Stimulated activated CD8-positive, alpha-beta memory T cell treated with anti-CD3 and anti-CD28 coated beads, Interleukin-15, amount 100 ng/mL, for 1 hour (primary cell): ENCODE measurements at regions not wholly inside any gene's neighbourhood (a gene's known extent, or its start where the extent isn't known, plus 50 kb on each side); places are given as distances from the start of the nearest gene placed in this dataset.

Experiments used
- DNase-seq: peaks from one replicate; pipeline ENCODE4 v3.0.0-alpha.2; 2020; ENCODE audit warnings: low read depth

DNA sequence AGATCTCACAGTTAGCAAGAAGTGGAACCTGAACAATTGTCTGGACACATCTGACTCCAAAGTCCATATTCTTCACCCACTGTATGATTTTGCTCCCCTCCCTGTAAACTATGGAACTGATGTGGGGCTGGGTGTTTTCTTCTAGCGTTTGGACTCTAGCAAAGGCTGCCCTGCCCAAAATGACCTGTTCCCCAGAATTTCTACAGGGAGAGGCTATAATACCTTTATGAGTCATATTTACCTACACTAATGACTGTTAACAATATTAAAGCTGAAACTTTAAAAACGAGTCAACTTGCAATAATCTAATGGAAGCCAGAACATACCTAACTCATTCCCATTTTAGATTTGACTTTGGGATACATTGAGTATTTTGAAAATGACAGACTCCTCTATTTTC is 531.2 kb upstream of the CFAP20DC start:
- DNase-seq = no peak

DNA sequence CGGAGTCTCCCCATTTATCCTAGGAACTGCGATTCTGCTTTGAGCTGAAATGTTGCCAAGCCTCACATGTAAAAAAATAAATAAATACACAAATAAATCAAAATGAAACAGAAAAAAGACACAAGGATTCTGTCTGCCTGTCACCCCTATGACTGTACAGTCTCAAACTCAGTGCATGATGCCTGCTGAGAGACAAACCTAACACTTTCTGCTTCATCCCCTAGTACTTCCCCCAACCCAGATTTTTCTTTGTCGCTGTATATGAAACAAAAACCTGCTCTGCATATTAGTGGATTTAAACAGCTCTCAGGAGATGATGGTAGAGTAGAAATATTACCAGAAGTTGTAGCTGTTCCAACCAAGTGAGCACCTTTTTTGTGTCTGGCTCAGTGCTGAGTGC is 530.7 kb upstream of the CFAP20DC start:
- no peak for DNase-seq

DNA sequence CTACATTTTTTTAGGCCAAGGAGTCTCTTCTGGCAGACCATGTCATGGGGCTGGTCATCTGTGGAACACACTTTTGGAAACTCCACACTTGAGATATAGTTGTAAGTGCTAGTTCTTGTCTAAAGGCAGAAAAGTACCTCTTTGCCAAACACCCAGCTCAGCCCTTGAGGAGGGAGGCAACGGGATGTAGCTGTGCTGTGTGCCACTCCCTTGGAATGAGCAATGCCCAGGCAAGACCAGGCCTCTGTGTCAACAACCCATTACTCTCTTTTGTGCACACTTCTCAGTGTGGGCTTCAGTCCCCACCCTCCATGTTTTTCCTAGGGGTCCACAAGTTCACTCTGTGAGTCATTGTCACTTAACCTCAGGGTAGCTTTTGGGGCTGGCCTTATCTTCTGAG is 528.3 kb upstream of the CFAP20DC start:
- DNase-seq = no peak

DNA sequence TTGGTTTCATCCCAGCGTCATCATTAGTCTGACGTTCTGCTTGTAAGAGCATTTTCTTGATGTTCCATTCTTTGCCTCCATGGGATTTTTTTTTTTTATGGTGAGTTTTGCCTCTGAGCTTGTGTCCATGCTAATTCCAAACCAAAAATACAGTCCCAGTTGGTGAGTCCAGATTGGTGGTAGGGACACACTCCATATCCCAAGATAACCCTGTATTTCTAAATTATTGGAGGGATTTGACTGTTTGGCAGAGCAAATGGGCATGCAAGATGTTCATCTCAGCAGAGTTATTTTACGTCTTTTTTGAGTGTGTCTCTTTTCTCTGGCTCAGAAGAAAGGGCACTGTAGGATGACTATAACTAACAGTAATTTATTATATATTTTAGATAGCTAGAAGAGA is 526.8 kb upstream of the CFAP20DC start:
- DNase-seq = no peak

DNA sequence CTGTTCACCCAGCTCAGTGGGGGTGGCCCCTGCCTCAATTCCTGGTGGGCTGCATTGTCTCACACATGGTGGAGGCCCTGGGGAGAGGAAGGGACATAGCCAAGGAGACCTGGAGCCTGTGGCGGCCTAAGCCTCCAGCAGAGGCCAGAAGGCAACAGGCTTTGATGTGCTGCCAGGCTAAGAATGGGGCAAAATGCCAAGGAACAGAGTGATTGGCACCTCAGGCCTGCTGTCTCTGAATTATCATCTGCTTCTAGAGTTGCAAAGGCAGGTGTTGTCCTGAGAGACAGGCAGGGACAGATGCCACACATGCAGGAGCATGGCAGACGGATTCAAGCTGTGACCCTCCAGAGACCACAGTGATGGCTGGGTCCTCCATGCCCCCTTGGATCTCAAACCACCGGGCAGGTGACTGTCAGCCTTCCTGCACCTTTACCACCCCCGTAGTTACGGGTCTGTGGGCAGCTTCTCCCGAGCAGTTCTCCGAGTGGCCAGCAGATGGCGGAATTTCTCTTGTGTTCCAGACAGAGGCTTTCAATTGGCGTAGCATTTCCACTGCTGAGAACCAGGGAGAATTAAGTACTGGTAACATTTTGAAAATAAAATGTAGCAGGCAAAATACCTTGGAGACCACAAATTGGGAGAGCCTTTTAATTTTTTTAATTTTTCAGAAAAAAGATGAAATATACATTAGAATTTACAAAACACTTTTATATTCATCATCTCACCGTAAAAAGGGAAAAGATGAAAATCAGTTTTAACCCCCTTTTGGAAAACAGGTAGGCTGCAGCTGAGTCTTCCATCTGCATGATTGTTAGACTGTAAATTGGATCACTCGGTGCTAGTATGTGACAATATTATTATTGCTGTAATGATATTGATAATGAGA is 525.5 kb upstream of the CFAP20DC start:
- peak; percentile 86 for DNase-seq

DNA sequence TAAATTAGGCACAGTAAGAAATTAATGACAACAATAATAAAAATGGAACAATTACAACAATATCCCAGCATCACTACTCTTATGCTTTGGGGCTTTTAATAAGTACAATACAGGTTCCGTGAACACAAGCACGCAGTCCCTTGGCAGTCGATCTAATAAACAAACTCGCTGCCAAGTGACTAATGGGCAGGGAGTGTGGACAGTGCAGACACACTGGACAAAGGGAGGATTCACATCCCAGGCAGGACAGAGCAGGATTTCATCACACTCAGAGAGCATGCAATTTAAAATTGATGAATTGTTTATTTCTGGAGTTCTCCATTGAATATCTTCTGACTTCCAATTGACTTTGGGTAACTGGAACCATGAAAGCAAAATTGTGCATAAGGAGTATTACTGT is 524.1 kb upstream of the CFAP20DC start:
- no peak for DNase-seq

DNA sequence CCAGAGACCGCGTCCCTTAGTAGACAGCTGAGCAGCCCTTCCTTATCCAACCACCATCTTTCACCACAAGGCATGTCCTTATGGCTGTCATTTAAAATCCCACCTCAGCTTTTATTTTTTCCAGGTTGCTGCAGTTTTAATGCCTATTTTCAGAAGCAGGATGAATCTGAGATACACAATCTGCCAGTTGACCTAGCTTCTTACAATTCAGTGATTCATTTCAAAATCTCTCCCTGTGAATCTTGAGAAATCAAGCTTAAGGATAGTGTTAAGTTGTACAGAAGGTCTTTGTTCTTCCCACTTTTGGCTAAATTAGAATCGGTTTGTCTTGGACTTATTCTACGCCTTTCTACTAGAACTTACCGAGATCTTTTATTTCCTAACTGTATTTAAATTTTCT is 522.3 kb upstream of the CFAP20DC start:
- DNase-seq = no peak

DNA sequence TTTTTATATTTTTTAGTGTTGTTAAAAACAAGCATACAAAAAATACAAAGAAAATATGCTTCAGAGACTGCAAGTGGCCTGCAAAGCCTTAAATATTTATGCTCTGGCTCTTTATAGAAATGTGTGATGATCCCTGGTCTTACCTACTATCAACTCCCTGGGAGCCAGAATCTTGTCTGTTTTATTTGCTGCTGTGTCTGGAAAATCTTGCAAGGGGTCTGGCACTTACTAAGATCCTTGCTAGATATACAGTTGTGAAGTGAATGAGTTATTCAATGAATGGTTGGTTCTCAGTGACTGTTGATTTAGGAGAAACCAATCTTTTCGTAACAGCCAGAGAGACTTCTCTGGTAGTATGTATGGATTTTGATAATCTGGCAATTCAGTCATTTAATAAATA is 521.0 kb upstream of the CFAP20DC start:
- no peak for DNase-seq

DNA sequence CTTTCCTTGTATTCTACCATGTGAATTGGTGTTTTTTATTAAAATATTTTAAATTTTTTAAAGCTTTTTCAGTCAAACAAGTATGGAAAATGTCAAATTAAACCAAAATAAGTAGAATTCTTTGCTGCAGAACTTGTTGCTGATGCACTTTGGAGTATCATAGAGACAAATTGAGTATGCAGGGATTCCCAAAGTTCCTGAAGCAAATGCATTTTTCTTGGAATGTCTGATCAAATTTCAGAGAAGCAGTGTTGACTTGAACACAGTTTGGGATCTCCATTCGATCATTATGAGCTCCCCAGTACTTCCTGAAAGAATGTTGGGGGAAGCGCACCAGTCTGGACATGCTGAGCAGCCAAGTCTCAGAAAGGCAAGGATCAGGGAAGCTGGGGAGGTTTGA is 517.8 kb upstream of the CFAP20DC start:
- DNase-seq = no peak

DNA sequence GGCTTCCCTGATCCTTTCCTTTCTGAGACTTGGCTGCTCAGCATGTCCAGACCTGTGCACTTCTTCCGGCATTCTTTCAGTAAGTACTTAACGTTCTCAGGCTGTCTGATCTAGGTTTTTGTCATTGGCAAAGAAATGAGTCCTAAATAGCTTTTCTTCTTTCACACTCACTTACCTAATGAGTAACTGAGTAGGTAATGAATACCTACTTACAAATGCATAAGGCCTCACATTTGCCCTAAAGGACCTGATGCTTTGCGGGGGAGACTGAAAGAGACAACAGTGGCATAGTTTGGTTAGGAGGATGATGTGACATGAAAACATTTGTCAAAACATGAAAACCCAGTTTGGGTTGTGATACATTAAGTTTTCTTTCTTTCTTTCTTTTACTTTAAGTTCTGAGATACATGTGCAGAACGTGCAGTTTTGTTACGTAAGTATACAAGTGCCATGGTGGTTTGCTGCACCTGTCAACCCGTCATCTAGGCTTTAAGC is 516.7 kb upstream of the CFAP20DC start:
- no peak for DNase-seq

DNA sequence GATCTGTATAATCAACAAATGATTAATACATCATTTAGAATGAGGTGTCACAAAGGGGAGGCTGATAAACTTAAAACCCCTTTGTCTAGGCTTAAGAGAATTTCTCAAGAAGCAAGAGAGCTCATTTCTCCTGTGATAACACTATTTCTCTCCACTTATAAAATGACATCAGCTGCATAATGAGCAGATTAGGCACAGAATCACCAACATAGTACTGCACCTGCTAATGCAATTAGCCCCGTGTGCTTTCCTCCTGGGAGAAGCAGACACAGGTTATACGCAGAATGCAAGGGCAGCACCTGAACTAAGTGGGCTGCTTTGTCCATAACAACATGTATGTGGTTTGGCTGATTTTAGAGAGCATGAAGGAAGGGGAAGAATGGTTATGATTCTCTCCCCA is 515.3 kb upstream of the CFAP20DC start:
- DNase-seq = no peak

DNA sequence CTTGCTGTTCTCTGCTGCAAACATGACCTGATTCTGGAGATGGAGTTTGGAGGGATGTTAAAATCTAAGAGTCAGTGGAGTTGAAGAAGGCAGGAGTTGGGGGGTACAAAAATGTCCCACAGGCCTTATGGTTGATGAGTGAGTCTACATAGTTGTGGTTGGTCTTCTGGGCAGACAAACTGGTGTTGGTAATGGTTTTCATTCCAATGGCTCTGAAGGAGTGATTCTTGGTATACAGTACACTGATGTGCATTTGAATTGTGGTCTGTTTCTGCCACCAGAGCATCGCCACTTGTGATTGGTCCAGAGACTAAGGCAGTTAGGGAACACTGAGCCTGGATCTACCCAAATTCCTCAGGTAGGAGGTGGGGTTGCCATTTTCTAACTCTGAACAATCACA is 514.1 kb upstream of the CFAP20DC start:
- no peak for DNase-seq

DNA sequence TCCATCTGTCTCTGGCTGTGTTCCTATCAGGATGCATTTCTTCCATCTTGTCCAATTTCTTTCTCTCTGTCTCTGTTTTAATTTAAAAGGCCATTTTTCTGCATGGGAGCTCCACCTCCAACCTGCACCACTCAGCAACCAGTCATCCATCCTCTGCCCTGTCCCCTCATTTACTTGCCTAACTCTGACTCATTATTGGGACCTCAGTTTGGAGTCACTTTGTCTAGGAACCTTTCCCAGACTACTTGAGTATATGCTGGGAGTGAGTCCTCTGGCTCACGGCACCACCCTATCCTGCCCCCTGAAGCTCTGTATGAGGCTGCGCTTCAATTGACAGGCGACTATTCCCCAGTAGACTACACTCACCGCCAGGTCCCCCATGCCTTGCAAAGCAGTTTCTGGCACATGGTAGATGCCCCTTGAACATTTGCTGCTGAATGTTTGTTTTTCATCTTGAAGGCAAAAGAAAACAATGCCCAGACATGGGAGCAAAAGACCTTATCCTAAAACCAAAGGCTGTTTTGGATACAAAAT is 513.3 kb upstream of the CFAP20DC start:
- no peak for DNase-seq

DNA sequence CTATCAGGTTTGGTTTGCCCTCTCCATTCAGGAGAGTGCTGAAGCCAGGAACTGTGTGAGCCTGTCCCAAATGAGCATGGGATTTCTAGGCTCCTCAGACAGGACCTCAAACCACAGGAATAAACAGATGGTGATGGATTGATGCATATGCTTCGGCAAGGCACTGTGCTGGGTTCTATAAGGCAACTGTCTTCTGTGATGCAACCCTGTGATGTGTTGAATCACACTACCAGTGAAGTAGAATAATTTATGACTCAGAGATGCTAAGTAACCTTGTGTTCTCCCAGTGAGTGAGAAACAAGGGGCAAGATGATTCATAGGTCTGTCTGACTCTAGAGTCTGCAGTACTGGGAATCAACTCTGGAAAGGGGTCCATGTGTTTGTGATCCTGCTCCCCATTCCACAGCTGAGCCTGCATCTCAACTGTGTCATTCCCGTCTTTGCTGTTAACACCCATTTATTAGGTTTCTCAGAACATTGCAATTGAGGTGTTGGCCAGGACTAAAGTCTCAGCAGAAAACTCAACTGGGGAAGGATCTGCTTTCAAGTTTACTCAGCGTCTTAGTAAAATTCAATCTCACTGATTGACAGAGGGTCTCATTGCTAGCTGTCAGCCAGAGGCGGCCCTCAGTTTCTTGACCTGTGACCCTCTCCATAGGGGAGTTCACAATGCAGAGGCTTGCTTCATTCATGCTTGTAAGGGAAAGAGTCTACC is 510.1 kb upstream of the CFAP20DC start:
- DNase-seq = no peak

DNA sequence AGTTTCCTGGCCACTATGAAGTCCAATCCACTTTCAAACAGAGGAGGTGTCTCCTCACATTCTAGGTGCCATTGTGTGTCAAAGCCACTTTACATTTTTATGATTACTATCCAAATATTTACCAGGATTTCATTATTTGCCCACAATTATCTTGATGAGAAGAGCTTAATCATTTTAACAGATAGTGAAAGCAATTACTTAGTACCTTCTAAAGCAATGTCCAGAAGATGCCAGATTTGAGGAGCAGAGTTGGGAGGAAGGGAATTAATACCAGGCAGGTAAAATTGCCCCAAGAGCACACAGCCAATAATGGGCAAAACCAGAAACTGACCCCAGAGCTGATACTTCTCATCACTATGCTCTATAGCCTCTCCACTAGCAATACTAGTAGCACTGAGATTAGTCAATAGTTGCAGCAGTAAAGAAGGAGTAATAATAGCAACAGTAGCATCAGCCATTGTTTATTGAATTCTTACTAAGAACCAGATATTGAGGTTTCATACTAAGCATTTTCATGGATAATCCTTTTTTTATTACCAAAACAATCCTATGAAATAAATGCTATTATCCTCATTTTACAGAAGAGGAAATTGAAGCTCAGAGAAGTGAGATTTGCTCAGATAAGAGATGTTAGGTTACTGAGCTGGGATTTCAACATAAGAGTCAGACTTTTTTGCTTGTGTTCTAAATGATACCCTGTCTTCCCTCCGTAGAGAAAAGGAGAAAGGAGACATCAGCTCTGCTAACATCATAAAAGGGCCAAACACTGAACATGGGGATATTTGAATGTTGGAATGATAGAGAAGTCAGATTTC is 509.3 kb upstream of the CFAP20DC start:
- DNase-seq = no peak

DNA sequence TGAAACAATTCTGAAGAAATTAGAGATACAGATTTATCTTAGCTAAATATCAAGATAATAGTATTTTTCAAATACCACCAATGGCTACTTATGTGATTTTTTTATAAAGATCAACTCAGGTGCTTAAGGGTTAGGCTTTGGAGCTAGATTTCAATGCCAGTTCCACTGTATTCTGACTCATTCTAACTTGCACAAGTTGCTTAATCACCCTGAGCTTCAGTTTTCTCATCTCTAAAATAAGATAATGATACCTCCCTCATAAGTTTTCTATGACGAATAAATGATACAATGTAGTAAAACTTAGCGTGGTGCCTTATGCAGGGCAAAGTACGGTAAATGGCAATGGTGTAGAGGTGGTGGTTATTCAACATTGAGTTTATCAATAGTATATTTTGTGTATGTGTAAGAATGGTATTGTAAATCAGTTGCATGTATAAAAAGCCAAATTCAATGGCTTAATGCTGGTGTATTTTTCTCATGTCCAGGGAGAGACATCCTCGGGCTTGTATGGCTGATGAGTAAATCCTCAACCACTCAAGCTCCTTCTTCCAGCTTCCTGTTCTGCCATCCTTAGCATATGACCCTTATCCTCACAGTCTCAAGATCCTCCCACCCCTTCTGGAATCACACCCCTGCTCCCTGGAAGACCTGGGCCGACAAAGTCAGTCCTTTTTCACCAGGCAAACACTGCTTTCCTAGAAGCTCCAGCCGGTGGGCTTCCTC is 505.9 kb upstream of the CFAP20DC start:
- no peak for DNase-seq

DNA sequence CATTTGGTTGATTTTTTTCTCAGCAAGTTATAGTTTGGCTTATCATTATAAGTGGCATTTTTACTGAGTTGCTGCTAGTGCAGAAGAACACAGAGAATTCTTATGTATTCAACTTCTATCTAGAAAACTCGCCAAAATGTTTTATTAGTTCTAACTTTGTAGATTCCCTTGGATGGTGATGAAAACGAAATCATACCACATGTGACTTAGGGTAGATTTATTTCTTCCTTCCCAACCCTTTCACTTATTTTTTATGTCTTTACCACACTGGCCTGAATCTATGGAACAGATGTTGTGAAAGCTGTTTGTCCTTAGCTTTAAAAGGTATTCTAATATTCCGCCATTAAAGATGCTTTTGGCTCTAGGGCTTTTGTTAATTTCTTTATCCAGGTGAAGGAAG is 503.3 kb upstream of the CFAP20DC start:
- DNase-seq = no peak

DNA sequence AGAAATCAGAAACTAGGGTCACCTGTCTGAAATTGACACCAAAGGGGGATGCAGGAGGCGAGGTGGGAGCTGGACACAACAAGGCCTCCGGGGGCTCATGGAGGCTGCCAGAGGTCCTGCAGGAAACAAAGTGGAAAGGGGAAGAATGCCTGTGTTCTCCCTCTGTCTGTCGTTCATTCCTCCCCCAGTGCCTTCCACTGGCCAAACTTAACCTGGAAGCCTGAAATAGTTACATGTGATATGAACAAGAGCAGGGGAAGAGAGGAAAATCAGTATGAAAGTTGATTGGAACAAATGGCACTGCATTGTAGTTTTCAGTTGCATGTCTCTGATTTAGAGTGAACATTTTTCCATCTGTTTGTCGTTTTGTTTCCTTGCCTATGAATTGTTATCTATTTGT is 502.0 kb upstream of the CFAP20DC start:
- no peak for DNase-seq

DNA sequence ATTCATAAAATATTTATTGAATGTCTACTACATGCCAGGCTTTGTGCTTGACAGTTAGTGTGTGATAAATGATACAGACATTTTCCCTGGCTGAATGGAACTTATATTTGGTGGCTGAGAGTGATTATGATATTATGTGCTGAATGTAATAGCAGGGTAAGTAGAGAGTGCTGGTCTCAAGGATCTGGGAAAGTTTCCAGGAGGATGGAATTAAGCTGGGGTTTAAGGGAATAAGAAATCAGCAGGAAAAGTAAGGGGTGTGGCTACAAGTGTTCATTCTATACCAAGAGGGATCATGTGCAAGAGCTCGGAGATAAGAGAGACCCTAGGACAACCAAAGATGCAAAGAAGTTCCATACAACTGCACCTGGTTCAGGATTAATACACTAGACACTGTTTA is 500.1 kb upstream of the CFAP20DC start:
- no peak for DNase-seq

DNA sequence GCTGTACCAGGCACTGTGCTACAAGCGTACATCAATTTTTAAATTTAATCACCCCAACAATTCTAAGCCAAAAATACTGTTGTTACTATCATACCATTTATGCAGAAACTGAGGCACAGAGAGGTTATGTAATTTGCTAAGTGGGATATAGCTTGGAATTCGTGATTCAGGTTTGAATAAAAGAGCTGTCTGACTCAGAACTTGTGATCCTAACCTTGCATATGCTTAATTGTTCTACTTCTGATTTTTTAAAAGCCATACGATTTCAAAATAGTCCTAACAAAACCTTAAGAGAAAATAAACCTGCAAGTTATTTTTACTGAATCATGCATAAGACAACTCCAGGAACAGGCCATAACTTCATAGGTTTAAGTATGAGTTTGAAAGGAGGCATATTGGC is 498.0 kb upstream of the CFAP20DC start:
- no peak for DNase-seq

DNA sequence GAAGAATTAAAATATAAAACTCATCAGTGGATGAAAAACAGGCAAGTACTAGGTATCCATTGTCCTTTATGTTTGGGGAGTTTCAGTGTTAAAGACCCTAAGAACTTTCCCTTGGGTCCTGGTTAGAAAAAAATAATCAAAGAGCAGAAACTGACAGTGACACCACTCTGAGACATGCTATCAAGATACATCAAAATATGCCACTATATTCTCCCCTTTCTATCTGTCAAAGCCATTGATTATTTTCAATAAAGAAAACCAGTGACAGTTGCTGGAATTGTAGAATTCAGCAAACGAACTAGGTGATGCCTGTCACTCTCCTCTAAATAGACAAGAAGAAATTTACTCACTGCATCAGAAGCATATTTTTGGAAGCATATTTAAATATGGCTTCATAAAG is 496.7 kb upstream of the CFAP20DC start:
- DNase-seq = no peak

DNA sequence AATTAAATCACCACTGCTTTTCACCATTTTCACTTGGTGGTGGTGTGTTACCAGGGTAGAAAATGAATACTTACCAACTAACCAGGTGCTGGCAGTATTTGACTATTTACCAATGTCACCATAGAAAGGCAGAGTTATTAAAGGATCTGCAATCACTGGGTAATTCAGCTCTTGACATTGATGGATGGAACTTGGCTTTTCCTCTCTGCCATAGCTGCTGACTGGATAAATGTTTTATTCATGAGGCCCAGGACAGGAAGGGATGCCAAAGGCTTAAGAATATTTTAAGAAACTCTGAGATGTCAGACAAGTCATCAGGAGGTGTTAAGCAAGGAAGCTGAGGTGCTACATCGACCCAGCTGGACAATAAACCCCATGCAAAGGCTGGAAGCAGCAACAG is 495.5 kb upstream of the CFAP20DC start:
- no peak for DNase-seq
